HG03045 (cell line): ENCODE measurements at regions not wholly inside any gene's neighbourhood (a gene's known extent, or its start where the extent isn't known, plus 50 kb on each side); places are given as distances from the start of the nearest gene placed in this dataset.

Source experiments
- ATAC-seq: cut with Tn5 transposase; IDR thresholded peaks from one replicate; pipeline ENCODE4 v1.9.1; 2021; ENCODE audit warnings: mild to moderate bottlenecking, moderate library complexity; ENCODE audit not compliant: unreplicated experiment

DNA sequence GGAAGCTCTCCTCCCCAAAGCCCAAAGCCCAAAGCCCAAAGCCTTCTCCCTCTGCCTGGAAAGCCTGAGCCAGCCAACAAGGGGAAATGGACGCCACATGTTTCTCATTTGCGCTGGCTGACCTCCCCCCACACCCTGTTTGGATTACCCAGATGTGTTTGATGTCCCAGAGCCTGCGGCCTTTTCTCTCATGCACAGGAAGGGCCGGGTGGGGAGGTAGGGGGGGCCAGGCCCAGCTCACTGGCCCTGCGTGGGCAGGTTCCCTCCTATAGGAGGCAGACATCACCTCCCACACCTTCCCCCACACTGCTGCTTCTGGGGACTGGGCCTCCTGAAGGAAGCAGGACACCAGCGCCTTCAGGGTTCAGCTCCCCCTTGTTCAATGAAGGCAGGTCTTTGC, 116.3 kb downstream of the NAV1 start:
- ATAC-seq = no peak

GRCh38 chr1:201655910-201656309, 117.0 kb downstream of the NAV1 start:
- no peak for ATAC-seq

DNA sequence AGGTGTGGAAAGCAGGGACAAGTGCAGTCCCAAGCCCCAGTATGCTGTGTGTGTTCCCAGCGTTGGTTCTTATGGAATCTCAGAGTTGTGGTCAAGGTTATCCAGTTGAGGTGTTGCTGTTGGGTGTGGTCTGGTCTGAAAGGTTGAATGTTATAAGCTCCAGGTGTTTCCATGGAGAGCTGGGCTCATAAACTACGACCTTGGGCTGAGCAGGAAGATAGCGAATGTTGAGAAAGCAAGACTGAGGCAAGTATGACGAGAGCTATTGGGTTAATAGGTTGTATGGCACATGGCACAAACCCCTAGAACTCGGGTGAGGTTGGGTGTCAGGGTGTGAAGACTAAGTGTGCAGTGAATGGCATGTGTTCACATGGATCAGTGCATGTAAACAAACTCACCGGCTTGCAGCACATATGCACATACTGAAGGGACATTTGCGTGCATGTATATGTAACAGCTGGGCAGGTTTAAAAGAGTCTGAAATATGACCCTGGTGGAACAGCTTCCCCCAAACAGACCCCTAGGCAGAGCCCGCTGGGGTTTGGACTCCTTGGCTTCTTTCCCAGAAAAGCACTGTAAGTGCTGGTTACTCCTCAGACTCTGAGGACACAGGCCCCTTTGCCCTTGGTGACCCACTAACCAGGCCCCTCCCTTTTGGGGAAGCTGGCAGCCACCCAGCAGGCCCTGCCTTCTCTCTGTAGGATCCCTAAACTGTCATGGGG, 117.5 kb downstream of the NAV1 start:
- ATAC-seq = no peak

DNA sequence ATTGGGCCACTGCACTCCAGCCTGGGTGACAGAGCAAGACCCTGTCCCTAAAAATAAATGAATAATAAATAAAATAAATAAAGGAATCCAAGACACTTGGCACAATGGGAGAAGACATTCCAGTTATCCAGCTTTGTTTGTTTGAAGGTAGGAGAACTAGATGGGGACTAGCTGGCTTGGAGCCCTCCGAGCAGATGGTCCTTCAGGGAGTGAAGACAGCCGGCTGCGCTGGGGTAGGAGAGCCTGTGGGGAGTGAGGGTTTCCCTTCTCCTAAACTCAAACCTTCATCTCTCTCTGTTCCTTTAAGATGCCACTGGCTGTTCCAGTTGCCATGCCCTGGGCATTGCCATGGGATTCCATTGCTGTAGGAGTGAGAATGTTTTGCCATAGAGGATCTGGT, 120.6 kb downstream of the NAV1 start:
- no peak for ATAC-seq

DNA sequence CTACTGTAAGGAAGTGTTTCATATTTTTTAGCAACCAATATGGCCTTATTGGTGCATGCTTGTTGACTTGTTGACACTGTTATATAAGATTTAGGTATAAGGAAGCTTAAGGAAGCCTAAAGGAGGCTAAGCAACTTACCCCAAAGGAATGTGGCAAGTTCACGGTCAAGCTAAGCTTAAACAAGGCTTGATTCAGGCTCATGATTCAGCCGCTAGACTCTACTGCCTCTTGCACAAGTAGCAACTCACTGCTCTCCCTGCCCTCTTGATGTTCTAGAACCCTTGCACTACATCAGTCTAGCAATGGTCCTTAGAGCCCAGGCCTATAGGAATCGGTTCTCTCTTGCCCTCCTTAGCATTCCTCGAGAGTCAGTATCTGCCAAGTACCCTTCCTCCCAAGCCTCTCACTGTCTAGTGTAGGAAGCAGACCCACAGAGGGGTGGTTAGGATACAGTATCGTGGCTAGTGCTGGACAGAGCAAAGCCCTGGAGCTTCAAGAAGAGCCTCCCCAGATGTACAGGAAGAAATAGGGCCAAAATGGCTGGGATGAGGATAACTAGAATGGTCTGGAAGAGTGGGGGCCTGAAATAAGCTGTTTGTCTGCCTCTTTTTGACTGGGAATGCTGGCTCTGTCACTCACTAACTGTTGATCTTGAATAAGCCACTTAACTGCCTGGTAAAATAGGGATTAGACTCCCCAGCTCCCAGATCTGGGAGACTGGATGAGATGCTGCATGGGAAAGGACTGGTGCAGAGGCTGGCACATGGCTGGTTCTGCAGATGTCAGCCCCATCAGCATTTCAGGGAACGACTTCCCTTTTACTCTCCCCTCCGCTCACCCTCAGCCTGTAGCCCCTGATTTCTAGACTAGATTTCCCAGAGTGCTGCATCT, 122.2 kb downstream of the NAV1 start:
- ATAC-seq = no peak

DNA sequence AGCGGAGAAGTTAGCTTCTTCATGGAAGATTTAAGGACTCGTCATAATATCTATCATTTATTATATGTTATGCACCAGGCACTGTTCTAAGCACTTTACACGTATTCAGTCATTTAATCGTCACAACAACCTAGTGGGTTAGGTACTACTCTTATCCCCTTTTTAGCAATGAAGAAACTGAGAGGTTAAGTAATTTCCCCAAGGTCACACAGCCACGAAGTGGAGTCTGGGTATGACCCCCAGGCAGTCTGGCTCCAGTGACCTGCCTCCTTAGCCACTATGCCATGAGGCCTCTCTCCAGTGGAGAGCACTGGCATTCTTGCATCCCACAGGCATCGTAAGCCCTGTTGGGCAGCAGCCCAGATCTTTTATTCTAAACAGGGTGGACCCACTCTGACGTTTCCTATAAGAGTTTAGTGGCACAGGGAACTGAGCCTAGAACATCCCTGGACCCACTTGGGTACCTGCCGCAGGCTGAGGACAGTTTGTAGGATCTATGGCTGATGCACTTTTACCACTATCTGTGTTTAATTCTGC, 123.0 kb downstream of the NAV1 start:
- no peak for ATAC-seq

DNA sequence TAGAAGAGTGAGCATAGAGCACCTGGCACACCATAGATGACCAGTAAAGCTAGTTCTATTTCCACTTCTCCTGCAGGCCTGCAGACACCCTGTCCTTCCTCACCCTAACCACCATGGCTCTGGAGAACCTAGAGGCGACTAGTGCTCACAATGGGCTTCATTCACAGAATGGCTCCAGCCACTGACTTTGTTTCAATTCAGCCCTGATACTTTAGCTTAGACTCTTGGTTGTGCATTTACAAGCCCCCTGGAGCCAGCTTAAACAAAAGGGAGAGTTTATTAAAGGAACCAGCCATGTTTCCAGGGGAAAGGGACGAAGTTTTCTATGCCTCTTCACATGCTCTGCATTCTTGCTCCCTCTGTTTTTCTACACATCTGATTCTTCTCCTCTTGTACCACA, 123.7 kb downstream of the NAV1 start:
- ATAC-seq = no peak

- ATAC-seq = no peak
Observed at GRCh38 chr1:201663491-201664113, 124.7 kb downstream of the NAV1 start.

DNA sequence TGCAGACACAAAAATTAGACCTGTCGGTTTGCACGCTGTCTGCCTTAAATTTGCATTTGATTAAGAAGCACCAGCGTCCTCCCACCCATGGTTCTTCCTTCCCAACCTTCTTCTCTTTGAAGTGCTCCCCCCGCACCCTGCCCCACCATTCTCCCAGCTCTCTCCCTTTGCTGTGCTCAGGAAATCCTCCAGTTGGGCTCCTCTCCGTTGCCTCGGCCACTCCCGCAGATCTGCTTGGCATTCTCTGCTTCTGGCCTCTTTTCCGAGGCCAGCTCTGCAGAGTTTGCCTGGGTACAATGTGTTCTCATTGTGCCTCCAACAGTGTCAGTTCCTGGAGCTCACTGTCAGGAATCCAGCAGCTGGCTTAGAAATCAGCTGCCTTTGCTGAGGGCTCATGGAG, 126.1 kb downstream of the NAV1 start:
- no peak for ATAC-seq

- ATAC-seq = no peak
Observed at GRCh38 chr1:201666102-201666501, 127.2 kb downstream of the NAV1 start.

- no peak for ATAC-seq
Observed at GRCh38 chr1:201666645-201667044, 127.7 kb downstream of the NAV1 start.

DNA sequence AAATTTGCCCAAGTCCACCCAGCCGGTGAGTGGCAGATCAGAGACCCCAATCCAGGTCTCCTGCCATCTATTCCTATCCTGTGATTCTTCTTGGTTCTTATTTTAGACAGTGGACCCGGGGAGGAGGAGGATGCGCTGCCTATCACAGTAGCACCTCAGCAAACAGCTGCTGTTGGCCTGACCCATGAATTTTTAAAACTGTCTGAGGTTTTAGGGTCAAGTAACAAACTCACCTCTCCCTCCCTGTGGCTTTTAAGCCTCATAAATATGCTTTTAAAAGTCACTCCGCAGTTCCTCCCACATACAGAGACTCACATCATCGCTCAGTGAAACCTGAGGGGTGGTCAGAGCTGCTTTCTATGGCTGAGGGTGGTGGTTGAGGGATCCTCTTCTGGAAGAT, 128.6 kb downstream of the NAV1 start:
- no peak for ATAC-seq

- ATAC-seq = no peak
Observed at GRCh38 chr1:201670517-201670916, 131.6 kb downstream of the NAV1 start.

DNA sequence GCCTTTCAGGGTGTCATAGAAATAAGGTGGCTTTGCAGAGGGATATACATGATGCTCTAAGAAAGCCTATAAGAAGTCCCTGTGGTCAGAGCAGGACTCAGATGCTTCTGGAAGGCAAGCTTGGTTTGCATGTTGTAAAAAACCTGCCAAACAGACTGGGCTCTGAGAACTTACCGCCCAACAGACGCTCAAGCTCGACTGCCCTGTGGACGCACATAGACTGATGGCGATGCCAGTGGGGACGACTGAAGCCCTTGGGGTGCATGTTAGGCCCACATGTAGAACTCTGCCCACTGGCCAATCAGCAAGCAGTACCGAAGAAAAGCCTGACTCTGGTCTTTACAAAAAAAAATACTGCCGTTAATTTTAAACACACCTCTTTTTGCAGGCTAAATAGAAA, 133.8 kb downstream of the NAV1 start:
- no peak for ATAC-seq

- no peak for ATAC-seq
Observed at GRCh38 chr1:201673093-201673492, 134.2 kb downstream of the NAV1 start.

- no peak for ATAC-seq
Observed at GRCh38 chr1:201673915-201674314, 135.0 kb downstream of the NAV1 start.

DNA sequence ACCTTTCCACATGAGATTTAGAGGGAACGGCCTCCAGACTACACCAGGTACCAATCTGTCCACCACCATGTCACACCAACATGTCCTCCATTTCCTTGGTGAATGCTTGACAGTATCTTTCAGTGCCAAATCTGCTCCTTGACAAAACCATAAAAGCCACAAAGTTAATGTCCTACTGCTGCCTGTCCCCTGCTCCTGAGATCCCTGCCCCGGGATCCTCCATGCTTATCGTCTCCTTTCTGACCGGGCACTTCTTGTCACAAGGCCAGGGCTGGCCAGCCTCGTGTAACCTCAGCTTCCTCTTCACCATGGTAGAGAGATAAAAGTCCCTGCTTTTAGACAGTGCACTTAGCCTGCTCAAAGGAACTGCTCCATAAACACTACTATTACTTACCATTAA, 136.2 kb downstream of the NAV1 start:
- no peak for ATAC-seq

GRCh38 chr1:201676197-201676596, 137.3 kb downstream of the NAV1 start:
- no peak for ATAC-seq

GRCh38 chr1:201676641-201677040, 137.7 kb downstream of the NAV1 start:
- no peak for ATAC-seq

DNA sequence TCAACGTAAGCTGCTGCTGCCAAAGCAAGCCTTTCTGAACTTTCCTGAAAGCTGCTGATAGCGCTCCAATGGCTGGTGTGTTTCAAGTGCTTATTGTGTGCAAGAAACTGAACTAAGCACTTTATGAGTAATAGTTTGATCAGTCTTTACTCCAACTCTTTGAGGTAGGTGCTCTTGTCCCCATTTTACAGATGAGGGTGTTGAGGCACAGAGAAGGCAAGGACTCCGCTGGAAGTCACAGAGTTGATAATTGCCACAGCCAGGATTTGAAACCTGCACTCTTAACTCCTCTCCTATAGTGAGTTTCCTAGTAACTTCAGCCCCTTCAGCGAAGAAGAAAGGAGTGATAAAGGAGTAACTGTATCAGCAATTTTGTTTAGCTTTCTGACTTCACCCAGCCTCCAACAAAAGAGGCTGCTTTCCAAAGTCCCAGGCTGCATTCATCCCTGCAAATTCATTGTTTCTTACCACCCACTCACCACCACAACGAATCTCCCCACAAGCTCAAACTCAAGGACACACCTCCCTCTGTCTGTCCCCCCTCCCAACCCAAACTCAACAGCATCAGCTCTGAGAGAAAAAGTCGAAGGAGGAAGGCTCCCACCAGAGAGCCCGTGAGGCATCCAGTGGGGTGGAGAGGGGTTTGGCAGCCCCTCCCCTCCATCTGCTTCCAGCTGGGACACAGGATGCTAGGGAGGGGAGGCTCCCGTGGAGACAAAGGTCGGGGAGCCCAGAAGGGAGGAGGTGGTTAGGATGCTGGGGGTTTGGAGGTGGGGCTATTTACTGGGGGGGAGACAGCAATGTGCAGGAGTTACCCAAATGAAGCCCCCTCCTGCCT, 139.6 kb downstream of the NAV1 start:
- ATAC-seq = no peak

DNA sequence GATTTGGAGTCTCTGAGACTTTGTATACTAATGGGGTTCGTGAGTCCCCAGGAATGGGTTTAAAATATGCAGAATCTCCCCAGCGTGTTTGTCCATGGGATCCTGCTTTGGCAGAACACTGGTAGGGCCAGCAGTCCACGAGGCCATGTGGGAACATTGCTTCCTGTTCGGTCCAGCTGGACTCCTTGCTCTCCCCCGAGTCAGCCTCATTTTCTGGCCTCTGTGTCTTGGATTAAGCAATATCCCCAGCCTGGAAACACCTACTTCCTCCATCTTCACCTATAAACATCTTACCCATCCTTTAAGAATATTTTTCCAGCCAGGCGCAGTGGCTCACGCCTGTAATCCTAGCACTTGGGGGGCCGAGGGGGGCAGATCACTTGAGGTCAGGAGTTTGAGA, 142.4 kb downstream of the NAV1 start:
- ATAC-seq = no peak
